GM13977 (cell line): ENCODE measurements at regions not wholly inside any gene's neighbourhood (a gene's known extent, or its start where the extent isn't known, plus 50 kb on each side); places are given as distances from the start of the nearest gene placed in this dataset.

ENCODE experiments used
- DNase-seq: peaks from one replicate; pipeline ENCODE4 v3.0.0; 2012; ENCODE audit warnings: low spot score
- in situ Hi-C: fragments of 300-500 bp; cut with MboI; formaldehyde crosslinking; loops from one replicate; pipeline ENCODE4 v1.12.0; 2022; ENCODE audit warnings: low sequenced_read_pairs, low pct_unique_long_range_greater_than_20kb, mixed read lengths, inconsistent platforms; ENCODE audit not compliant: unreplicated experiment
- TF ChIP-seq, protein P1 (sequence below): IDR thresholded peaks from 2 replicates; pipeline ENCODE4 v1.5.1; 2012; ENCODE audit warnings: mild to moderate bottlenecking, control low read depth; ENCODE audit not compliant: insufficient read depth; ENCODE audit errors: extremely low read depth, missing control alignments

DNA sequence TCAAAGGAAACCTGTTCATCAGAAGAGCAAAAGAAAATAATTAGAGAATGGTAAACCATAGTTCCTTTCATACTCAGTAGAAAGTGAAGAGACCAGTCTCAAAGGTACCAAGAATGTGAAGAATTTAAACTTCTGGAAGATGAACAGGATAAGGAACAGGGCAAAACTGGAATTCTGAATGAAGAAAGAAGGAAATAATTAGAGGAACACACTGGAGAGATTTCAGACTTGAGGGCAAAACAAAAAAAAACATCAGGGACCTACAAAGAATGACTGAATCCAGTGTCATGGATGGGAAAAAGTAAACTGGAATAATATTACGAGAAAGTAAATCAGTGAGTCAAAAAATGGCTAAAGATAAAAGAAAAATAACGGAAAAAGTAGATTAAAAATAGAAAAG lies 245.6 kb upstream of the NEIL3 start:
- no peak for DNase-seq
- in situ Hi-C loops: no loop called here
- TF ChIP-seq, protein P1, sequence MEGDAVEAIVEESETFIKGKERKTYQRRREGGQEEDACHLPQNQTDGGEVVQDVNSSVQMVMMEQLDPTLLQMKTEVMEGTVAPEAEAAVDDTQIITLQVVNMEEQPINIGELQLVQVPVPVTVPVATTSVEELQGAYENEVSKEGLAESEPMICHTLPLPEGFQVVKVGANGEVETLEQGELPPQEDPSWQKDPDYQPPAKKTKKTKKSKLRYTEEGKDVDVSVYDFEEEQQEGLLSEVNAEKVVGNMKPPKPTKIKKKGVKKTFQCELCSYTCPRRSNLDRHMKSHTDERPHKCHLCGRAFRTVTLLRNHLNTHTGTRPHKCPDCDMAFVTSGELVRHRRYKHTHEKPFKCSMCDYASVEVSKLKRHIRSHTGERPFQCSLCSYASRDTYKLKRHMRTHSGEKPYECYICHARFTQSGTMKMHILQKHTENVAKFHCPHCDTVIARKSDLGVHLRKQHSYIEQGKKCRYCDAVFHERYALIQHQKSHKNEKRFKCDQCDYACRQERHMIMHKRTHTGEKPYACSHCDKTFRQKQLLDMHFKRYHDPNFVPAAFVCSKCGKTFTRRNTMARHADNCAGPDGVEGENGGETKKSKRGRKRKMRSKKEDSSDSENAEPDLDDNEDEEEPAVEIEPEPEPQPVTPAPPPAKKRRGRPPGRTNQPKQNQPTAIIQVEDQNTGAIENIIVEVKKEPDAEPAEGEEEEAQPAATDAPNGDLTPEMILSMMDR: no peak

- DNase-seq: no peak
- in situ Hi-C loops: no loop called here
- TF ChIP-seq, protein P1: no peak
Observed at GRCh38 chr4:177064729-177065394, 244.8 kb upstream of the NEIL3 start.

DNA sequence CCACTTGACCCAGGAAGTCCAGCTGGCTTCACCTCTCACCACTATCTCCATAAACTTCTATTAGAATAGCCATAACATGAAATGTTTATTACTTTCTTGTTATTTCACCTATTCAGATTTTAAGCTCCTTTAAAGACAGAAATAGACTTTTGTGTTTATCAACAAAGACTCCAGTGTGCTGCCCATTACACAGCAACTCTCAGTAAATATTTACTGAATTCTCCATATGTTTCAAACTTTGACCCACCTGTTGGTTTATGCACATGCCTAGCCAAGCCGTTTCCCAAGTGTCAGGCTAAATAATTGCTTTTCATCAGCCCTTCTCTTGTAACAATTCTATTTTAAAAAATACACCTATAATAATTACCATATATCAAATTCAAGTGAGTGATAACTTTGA lies 242.9 kb upstream of the NEIL3 start:
- no peak for DNase-seq
- in situ Hi-C loops: no loop called here
- TF ChIP-seq, protein P1: no peak

- TF ChIP-seq, protein P1: no peak
- no peak for DNase-seq
- in situ Hi-C loops: no loop called here
Observed at GRCh38 chr4:177070533-177071058, 239.1 kb upstream of the NEIL3 start.

DNA sequence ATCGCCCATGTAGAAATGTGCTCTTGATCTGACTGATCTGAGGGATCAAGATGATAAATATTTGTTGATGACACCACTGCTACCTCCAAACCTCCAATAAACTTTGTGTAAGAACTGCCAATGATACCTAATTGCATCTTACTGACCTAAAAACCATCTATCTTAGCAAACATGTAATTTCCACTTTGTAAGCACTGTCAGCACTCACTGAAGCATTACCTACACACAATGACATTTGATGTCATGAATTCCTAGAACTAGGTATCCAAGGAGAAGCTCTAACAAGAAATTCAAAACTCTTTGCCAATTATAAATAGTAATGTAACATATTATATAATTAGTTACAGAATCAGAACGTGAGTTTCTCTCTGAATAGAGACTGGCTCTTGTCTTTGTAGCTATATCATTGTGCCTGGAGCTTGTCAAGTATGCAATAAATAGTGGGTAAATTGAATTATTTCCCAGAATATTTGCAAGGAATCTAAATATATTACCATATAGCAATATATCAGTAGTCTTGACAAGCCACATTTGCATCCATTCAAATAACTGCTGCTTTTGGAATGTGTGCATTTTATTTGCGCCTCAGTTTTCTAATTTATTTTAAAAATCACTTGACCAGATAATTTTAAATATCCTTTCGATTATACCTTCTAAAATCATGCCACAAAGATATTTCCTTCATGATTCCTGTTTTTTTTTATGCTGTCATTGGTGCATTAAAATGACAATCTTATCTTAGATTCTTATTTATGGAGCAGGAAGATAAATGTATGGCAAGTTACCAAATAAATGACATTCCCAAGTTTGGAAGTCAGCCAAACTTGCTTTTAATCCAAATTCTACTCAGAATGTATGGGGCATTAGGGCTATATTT lies 232.3 kb upstream of the NEIL3 start:
- DNase-seq: no peak
- TF ChIP-seq, protein P1: no peak
- in situ Hi-C loops: no loop called here

DNA sequence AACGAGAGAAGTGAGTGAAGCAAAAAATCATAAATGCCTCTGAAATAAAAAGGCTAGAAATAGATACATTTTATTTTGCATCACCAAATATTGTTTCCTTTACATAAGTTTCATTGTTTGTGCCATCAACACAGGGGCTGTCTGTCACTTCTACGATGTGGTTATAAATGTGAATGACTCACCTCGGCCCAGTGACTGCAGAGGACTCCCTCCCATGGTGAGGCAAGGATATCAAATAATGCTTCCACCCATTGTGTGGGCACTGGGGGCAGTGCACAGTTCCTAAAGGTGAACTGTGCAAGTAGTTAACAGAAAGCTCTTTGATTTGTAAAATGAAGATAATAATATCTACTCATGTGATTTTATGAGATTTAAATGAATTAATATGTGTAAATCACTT lies 230.3 kb upstream of the NEIL3 start:
- TF ChIP-seq, protein P1: no peak

More for the DNA sequence above, 230.3 kb upstream of the NEIL3 start:
- in situ Hi-C loops: no loop called here
- no peak for DNase-seq
